ENCODE measurements at regions not wholly inside any gene's neighbourhood (a gene's known extent, or its start where the extent isn't known, plus 50 kb on each side); places are given as distances from the start of the nearest gene placed in this dataset.
"Not testable (repeated sequence)": the region's sequence is repeated elsewhere in the genome, so short reads cannot be mapped to it uniquely, and the experiment has no call there.

- H3K4me3 ChIP-seq (ENCODE audit: low read length); DNase-seq (ENCODE audit: low read depth): not testable (repeated sequence)
Measured at GRCh38 chr1:120288814-120289600, 112.7 kb upstream of the SEC22B start.

GRCh38 chr1:120288167-120288566 is 111.8 kb upstream of the SEC22B start:
- DNase-seq (ENCODE audit: low read depth); H3K4me3 ChIP-seq (ENCODE audit: low read length): not testable (repeated sequence)

- not testable (repeated sequence) for DNase-seq (ENCODE audit: low read depth); H3K4me3 ChIP-seq (ENCODE audit: low read length)
Measured at GRCh38 chr1:120282744-120283464, 106.6 kb upstream of the SEC22B start.

- H3K4me3 ChIP-seq (ENCODE audit: low read length); DNase-seq (ENCODE audit: low read depth): not testable (repeated sequence)
Measured at GRCh38 chr1:120278259-120278610, 101.9 kb upstream of the SEC22B start.

GRCh38 chr1:120277428-120278258 is 101.3 kb upstream of the SEC22B start:
- DNase-seq (ENCODE audit: low read depth); H3K4me3 ChIP-seq (ENCODE audit: low read length): not testable (repeated sequence)

- not testable (repeated sequence) for DNase-seq (ENCODE audit: low read depth); H3K4me3 ChIP-seq (ENCODE audit: low read length)
Measured at GRCh38 chr1:120276710-120277109, 100.4 kb upstream of the SEC22B start.

GRCh38 chr1:120274438-120274837 is 98.1 kb upstream of the SEC22B start:
- not testable (repeated sequence) for H3K4me3 ChIP-seq (ENCODE audit: low read length); DNase-seq (ENCODE audit: low read depth)

GRCh38 chr1:120273363-120273762 is 97.0 kb upstream of the SEC22B start:
- H3K4me3 ChIP-seq (ENCODE audit: low read length); DNase-seq (ENCODE audit: low read depth): not testable (repeated sequence)

GRCh38 chr1:120272242-120272641 is 95.9 kb upstream of the SEC22B start:
- H3K4me3 ChIP-seq (ENCODE audit: low read length); DNase-seq (ENCODE audit: low read depth): not testable (repeated sequence)

GRCh38 chr1:120271561-120272221 is 95.4 kb upstream of the SEC22B start:
- H3K4me3 ChIP-seq (ENCODE audit: low read length); DNase-seq (ENCODE audit: low read depth): not testable (repeated sequence)

GRCh38 chr1:120267894-120268551 is 91.7 kb upstream of the SEC22B start:
- H3K4me3 ChIP-seq (ENCODE audit: low read length); DNase-seq (ENCODE audit: low read depth): not testable (repeated sequence)

- DNase-seq (ENCODE audit: low read depth); H3K4me3 ChIP-seq (ENCODE audit: low read length): not testable (repeated sequence)
Measured at GRCh38 chr1:120264564-120264963, 88.2 kb upstream of the SEC22B start.

- DNase-seq (ENCODE audit: low read depth); H3K4me3 ChIP-seq (ENCODE audit: low read length): not testable (repeated sequence)
Measured at GRCh38 chr1:120262791-120263751, 86.8 kb upstream of the SEC22B start.

- not testable (repeated sequence) for DNase-seq (ENCODE audit: low read depth); H3K4me3 ChIP-seq (ENCODE audit: low read length)
Measured at GRCh38 chr1:120257778-120258105, 81.4 kb upstream of the SEC22B start.

- not testable (repeated sequence) for H3K4me3 ChIP-seq (ENCODE audit: low read length); DNase-seq (ENCODE audit: low read depth)
Measured at GRCh38 chr1:120257064-120257777, 80.9 kb upstream of the SEC22B start.

- not testable (repeated sequence) for DNase-seq (ENCODE audit: low read depth); H3K4me3 ChIP-seq (ENCODE audit: low read length)
Measured at GRCh38 chr1:120250756-120251155, 74.4 kb upstream of the SEC22B start.

- not testable (repeated sequence) for DNase-seq (ENCODE audit: low read depth); H3K4me3 ChIP-seq (ENCODE audit: low read length)
Measured at GRCh38 chr1:120248726-120249427, 72.6 kb upstream of the SEC22B start.

Measured in epithelial cell of esophagus (primary cell).